ENCODE measurements at regions not wholly inside any gene's neighbourhood (a gene's known extent, or its start where the extent isn't known, plus 50 kb on each side); places are given as distances from the start of the nearest gene placed in this dataset.

GRCh38 chr15:97457203-97457847 is 503.2 kb upstream of the ARRDC4 start (continued):
- TF ChIP-seq ZNF354B (CRISPR knock-in tag; IDR thresholded peaks at IDR 0.05), result no peak
- TF ChIP-seq ARID2 (IDR thresholded peaks at IDR 0.05), result no peak
- TF ChIP-seq ZNF699 (CRISPR knock-in tag; IDR thresholded peaks at IDR 0.05; ENCODE audit: insufficient replicate concordance), result no peak
- TF ChIP-seq RBM14 (IDR thresholded peaks at IDR 0.05; ENCODE audit: borderline replicate concordance, insufficient read depth, low read depth, low read length), result no peak
- no peak for TF ChIP-seq HDAC3 (IDR thresholded peaks at IDR 0.05; ENCODE audit: borderline replicate concordance, partially characterized antibody)

- TF ChIP-seq POU5F1 (IDR thresholded peaks at IDR 0.05; ENCODE audit: borderline replicate concordance, low read depth, low read length, partially characterized antibody), result no peak
- TF ChIP-seq HDAC3 (IDR thresholded peaks at IDR 0.05; ENCODE audit: borderline replicate concordance, partially characterized antibody), result no peak
- TF ChIP-seq PHTF2 (CRISPR knock-in tag; IDR thresholded peaks at IDR 0.05), result no peak
- TF ChIP-seq KAT2B (IDR thresholded peaks at IDR 0.05; ENCODE audit: low read depth, low read length), result no peak
- TF ChIP-seq, protein P1, sequence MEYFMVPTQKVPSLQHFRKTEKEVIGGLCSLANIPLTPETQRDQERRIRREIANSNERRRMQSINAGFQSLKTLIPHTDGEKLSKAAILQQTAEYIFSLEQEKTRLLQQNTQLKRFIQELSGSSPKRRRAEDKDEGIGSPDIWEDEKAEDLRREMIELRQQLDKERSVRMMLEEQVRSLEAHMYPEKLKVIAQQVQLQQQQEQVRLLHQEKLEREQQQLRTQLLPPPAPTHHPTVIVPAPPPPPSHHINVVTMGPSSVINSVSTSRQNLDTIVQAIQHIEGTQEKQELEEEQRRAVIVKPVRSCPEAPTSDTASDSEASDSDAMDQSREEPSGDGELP (CRISPR knock-in tag; IDR thresholded peaks at IDR 0.05; ENCODE audit: borderline replicate concordance), result no peak
- no peaks in the 10 kb centered on the region for H3K79me2 ChIP-seq (ENCODE audit: control insufficient read depth, insufficient read depth, low read length)
- no peaks in the 10 kb centered on the region for H3K9me3 ChIP-seq (replicated peaks; ENCODE audit: control insufficient read depth, insufficient read depth, low read depth, low read length)
- no peak overlapping the region for H3K4me3 ChIP-seq
- H3K4me2 ChIP-seq (ENCODE audit: insufficient read depth, low read length), result no peak overlapping the region
- H4K20me1 ChIP-seq (replicated peaks; ENCODE audit: control insufficient read depth, insufficient read depth, low read length), result no peaks in the 10 kb centered on the region
- DNase-seq (ENCODE audit: extremely low read depth in 1 of 4, low spot score in 3 of 4) (no peak), ATAC-seq (no peak), FAIRE-seq (no peak)
- H3K9ac ChIP-seq (ENCODE audit: insufficient read depth in 1 of 2, low read depth in 2 of 2, low read length in 2 of 2), result no peak overlapping the region
- H3K36me3 ChIP-seq (ENCODE audit: control insufficient read depth, insufficient read depth, low read length), result no peaks in the 10 kb centered on the region
- in situ Hi-C loops (cut with MboI), result no loop called here
- BruUV-seq (replicated peaks), result no TSS peak
- 0% methylated on average over 1 of the region's 1 CpG for WGBS (ENCODE audit: insufficient coverage, low coverage, missing lambda C conversion rate)
- no peak overlapping the region for H3K27ac ChIP-seq (ENCODE audit: extremely low read depth, low read depth, low read length)
- H3K4me1 ChIP-seq (replicated peaks in 1 of 2; ENCODE audit: control insufficient read depth in 2 of 2, insufficient read depth in 2 of 2, low read length in 2 of 2), result no peaks in the 10 kb centered on the region
- H2AFZ ChIP-seq (ENCODE audit: low read depth, low read length), result no peak overlapping the region
- intact Hi-C loops (cut with micrococcal nuclease), result no loop called here
- POLR2A ChIA-PET, result no interaction called here
- CTCF ChIA-PET (ENCODE audit: low intra/inter-chr PET ratio), result no interaction called here
- H3K27me3 ChIP-seq (ENCODE audit: control insufficient read depth in 2 of 2, insufficient read depth in 2 of 2, low read length in 2 of 2), result no peaks in the 10 kb centered on the region
- H3K9me1 ChIP-seq (ENCODE audit: control insufficient read depth, insufficient read depth, low read length), result no peaks in the 10 kb centered on the region
Measured at GRCh38 chr15:97459771-97460170, 500.7 kb upstream of the ARRDC4 start.

Measured in K562 (cell line).